Esophagus squamous epithelium (tissue), 5 donors: ENCODE measurements at regions not wholly inside any gene's neighbourhood (a gene's known extent, or its start where the extent isn't known, plus 50 kb on each side); places are given as distances from the start of the nearest gene placed in this dataset.
"Not testable (repeated sequence)": the region's sequence is repeated elsewhere in the genome, so short reads cannot be mapped to it uniquely, and the experiment has no call there.

ENCODE experiments used
- DNase-seq: peaks from one replicate; lab custom pipeline; 2025; lab: John Stamatoyannopoulos, UW
- H3K27ac ChIP-seq, 4 donors: fragments of 200-600 bp; sonication (generic); one replicate each; pipeline ENCODE4 v1.5.1; 2016 to 2019; ENCODE audit warnings: mild to moderate bottlenecking in 1 of 4
- H3K27me3 ChIP-seq, 4 donors: fragments of 200-600 bp; sonication (generic); 1 replicate in 3 of 4; 2 replicates in 1 of 4; pipeline versions ENCODE4 v1.5.1 to v1.6.0; 2017 to 2021; ENCODE audit warnings: antibody characterized with exemption in 1 of 4
- H3K36me3 ChIP-seq, 3 donors: fragments of 200-600 bp; sonication (generic); one replicate each; pipeline ENCODE4 v1.5.1; 2016 to 2019
- H3K4me1 ChIP-seq, 3 donors: fragments of 200-600 bp; sonication (generic); one replicate each; pipeline ENCODE4 v1.5.1; 2017 to 2019
- H3K4me3 ChIP-seq, 4 donors: fragments of 200-600 bp; sonication (generic); 1 replicate in 3 of 4; 2 replicates in 1 of 4; pipeline ENCODE4 v1.5.1; 2016 to 2019; ENCODE audit warnings: mild to moderate bottlenecking in 2 of 4, moderate library complexity in 1 of 4
- H3K9me3 ChIP-seq, 3 donors: fragments of 200-600 bp; sonication (generic); one replicate each; pipeline ENCODE4 v1.5.1; 2016 to 2019
- POLR2A ChIP-seq, 4 donors: fragments of 450-650 bp; IDR thresholded peaks; one replicate each; pipeline ENCODE4 v1.6.1; 2017; ENCODE audit warnings: antibody characterized with exemption in 4 of 4, mild to moderate bottlenecking in 4 of 4, moderate library complexity in 3 of 4
- WGBS, 2 donors: methylation state at CpG; one replicate each; pipeline ENCODE4 v1.1.5; 2018; 5-methylcytosine and 5-hydroxymethylcytosine counted together
- intact Hi-C: fragments of 100-400 bp; cut with DNase I; formaldehyde crosslinking; loops from one replicate; pipeline ENCODE4 v1.15.0; 2022
- TF ChIP-seq, protein P1 (sequence below), 6 experiments: fragments of 450-650 bp in 4 of 6; fragments of 200-600 bp in 2 of 6; sonication (generic) in 2 of 6; IDR thresholded peaks; one replicate each; pipeline ENCODE4 v1.5.1; 2016 to 2019; ENCODE audit warnings: antibody characterized with exemption in 6 of 6, mild to moderate bottlenecking in 4 of 6, moderate library complexity in 4 of 6
- donor health status: DM: yes; HTN: yes; CAD: no.

DNA sequence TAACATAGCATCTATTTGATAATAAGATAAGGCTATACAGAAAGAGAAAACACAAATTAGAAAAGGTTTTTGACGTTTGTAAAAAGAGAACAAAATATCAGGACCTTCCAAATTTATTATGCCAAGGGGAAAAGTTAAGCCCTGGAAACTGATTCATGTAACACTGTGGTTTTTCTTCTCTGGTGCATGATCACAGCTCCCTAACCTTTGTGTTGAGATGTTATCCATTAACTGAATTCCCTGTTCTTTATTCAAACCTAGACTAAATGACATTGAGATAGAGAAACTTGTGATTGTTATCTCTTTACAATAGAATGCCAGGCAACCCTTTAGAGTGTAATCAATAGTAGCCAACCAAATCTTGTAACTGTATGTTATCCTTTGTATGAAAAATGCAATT lies 141.5 kb upstream of the NRG3 start:
- Histone ChIP-seq H3K27me3 (no peaks in the 10 kb centered on the region), H3K4me3 (no peak overlapping the region), H3K4me1 (no peaks in the 10 kb centered on the region), H3K27ac (no peak overlapping the region), H3K36me3 (no peaks in the 10 kb centered on the region), H3K9me3 (peaks cover 0 to 14% (median 0%) of the 10 kb centered on the region in 3 donors)
- intact Hi-C loops, result no loop called here
- no peak for DNase-seq
- TF ChIP-seq, protein P1, sequence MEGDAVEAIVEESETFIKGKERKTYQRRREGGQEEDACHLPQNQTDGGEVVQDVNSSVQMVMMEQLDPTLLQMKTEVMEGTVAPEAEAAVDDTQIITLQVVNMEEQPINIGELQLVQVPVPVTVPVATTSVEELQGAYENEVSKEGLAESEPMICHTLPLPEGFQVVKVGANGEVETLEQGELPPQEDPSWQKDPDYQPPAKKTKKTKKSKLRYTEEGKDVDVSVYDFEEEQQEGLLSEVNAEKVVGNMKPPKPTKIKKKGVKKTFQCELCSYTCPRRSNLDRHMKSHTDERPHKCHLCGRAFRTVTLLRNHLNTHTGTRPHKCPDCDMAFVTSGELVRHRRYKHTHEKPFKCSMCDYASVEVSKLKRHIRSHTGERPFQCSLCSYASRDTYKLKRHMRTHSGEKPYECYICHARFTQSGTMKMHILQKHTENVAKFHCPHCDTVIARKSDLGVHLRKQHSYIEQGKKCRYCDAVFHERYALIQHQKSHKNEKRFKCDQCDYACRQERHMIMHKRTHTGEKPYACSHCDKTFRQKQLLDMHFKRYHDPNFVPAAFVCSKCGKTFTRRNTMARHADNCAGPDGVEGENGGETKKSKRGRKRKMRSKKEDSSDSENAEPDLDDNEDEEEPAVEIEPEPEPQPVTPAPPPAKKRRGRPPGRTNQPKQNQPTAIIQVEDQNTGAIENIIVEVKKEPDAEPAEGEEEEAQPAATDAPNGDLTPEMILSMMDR (IDR thresholded peaks at IDR 0.05), result no peak
- TF ChIP-seq POLR2A (IDR thresholded peaks at IDR 0.05), result no peak
- WGBS, 2 donors, result 20 to 36% methylated on average over 1 of the region's 1 CpG

DNA sequence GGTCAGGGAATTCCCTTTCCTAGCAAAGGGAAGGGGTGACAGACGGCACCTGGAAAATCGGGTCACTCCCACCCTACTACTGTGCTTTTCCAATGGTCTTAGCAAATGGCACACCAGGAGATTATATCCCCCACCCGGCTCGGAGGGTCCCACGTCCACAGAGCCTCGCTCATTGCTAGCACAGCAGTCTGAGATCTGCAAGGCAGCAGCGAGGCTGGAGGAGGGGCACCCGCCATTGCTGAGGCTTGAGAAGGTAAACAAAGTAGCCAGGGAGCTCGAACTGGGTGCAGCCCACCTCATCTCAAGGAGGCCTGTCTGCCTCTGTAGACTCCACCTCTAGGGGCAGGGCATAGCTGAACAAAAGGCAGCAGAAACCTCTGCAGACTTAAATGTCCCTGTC lies 139.8 kb upstream of the NRG3 start:
- H3K4me3 ChIP-seq, DNase-seq, H3K4me1 ChIP-seq, H3K27ac ChIP-seq, H3K27me3 ChIP-seq, intact Hi-C loops, H3K36me3 ChIP-seq: not testable (repeated sequence)
- WGBS, 2 donors, result 51% methylated on average over 4 of the region's 9 CpGs; no CpG with 5 or more reads in 1 of the 2 donors
- H3K9me3 ChIP-seq, result peaks cover 0 to 14% (median 0%) of the 10 kb centered on the region in 3 donors

DNA sequence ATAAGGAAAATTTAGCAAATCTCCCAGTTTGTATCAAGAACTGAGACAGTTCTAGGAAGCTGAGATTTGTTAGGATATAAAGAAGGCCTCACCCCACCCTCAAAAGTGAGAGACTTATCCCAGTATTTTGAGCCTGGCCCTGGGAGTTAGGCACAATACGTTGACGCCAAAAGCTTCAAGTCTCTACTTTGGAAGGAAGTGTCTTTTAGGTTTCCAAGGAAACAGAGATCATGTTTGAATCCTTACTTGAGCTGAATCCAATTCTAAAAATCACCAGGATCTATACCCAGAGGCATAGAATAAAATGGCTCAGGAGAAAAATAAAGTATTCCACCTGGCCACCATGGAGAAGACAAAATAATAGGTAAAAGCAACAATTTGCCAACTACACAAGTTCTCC lies 115.9 kb upstream of the NRG3 start:
- intact Hi-C loops, result no loop called here
- WGBS, 2 donors, result 69 to 87% methylated on average over 2 of the region's 2 CpGs
- no peak for TF ChIP-seq POLR2A (IDR thresholded peaks at IDR 0.05)
- TF ChIP-seq, protein P1 (IDR thresholded peaks at IDR 0.05), result no peak

DNA sequence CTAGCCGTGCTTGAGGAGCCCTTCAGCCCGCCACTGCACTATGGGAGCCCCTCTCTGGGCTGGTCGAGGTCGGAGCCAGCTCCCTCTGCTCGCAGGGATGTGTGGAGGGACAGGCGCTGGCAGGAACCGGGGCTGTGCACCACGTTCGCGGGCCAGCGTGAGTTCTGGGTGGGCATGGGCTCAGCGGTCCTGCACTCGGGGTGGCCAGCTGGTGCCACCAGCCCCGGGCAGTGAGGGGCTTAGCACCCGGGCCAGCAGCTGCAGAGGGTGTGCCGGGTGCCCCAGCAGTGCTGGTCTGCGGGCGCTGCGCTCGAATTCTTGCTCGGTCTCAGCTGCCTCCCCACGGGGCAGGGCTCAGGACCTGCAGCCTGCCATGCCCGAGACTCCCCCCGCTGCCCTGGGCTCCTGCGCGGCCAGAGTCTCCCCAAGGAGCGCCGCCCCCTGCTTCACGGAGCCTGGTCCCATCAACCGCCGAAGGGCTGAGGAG lies 90.8 kb upstream of the NRG3 start:
- Histone ChIP-seq H3K4me1 (no peaks in the 10 kb centered on the region), H3K27me3 (no peaks in the 10 kb centered on the region), H3K27ac (no peak overlapping the region), H3K4me3 (no peak overlapping the region), H3K36me3 (no peaks in the 10 kb centered on the region), H3K9me3 (peaks cover 0 to 6% (median 0%) of the 10 kb centered on the region in 3 donors)
- intact Hi-C loops, result no loop called here
- no peak for DNase-seq
- 62 to 80% methylated on average over 2 of the region's 31 CpGs for WGBS, 2 donors
- TF ChIP-seq, protein P1 (IDR thresholded peaks at IDR 0.05), result no peak
- TF ChIP-seq POLR2A (IDR thresholded peaks at IDR 0.05), result no peak

More for the DNA sequence above, 115.9 kb upstream of the NRG3 start:
- no peak for DNase-seq
- no peaks in the 10 kb centered on the region for H3K4me1 ChIP-seq
- no peaks in the 10 kb centered on the region for H3K9me3 ChIP-seq
- H3K4me3 ChIP-seq, result no peak overlapping the region
- H3K36me3 ChIP-seq, result no peaks in the 10 kb centered on the region
- no peaks in the 10 kb centered on the region for H3K27me3 ChIP-seq
- no peak overlapping the region for H3K27ac ChIP-seq

DNA sequence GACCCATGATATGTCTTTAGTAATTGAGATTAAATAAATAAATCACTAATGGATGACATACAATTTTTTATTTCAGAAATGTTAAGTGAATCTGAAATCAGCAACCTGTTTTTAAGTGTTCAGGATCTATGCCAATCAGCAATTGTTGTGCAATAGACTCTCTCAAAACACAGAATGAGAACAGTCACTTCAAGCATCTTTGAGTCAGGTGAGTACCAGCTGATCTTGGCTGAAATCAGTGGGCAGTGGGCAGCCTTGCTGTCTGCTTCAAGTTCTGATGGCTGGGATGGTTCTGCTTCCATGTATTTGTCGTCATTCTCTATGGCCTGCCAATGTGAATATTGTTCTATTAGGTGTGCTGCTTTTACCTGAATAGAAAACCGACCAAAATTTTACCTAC lies 82.3 kb upstream of the NRG3 start:
- H3K9me3 ChIP-seq, result no peaks in the 10 kb centered on the region
- H3K36me3 ChIP-seq, result no peaks in the 10 kb centered on the region
- H3K27ac ChIP-seq, result no peak overlapping the region
- H3K4me3 ChIP-seq, result no peak overlapping the region
- no peaks in the 10 kb centered on the region for H3K27me3 ChIP-seq
- intact Hi-C loops, result no loop called here
- H3K4me1 ChIP-seq, result no peaks in the 10 kb centered on the region
- WGBS, 2 donors, result 63 to 71% methylated on average over 2 of the region's 2 CpGs
- DNase-seq, result no peak
- no peak for TF ChIP-seq POLR2A (IDR thresholded peaks at IDR 0.05)

DNA sequence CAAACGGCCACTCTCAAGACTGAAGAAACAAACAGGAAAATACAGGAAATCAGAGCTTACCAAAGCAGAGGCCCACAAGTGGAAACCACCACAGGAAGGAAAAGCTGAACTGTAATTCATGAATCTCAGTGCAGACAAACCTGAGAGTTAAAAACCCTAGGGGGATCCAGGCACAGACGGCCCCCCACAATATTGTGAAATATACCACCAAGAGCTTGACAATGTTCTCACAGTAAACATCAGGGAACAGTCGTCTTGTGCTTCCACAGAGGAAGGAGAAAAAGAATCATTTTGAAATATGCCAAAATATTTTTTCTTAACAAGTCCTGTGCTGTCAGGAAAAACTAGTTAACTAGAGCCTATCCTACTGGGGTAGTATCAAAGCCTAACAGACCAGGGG lies 68.2 kb upstream of the NRG3 start:
- 25 to 26% methylated on average over 3 of the region's 3 CpGs for WGBS, 2 donors
- TF ChIP-seq, protein P1 (IDR thresholded peaks at IDR 0.05), result no peak
- TF ChIP-seq POLR2A (IDR thresholded peaks at IDR 0.05), result no peak

More for the DNA sequence above, 68.2 kb upstream of the NRG3 start:
- peaks cover 0 to 7% (median 0%) of the 10 kb centered on the region in 3 donors for H3K9me3 ChIP-seq
- no peaks in the 10 kb centered on the region for H3K4me1 ChIP-seq
- no peak for DNase-seq
- H3K27ac ChIP-seq, result no peak overlapping the region
- H3K36me3 ChIP-seq, result no peaks in the 10 kb centered on the region
- intact Hi-C loops, result no loop called here
- no peak overlapping the region for H3K4me3 ChIP-seq
- no peaks in the 10 kb centered on the region for H3K27me3 ChIP-seq
